Activated CD8-positive, alpha-beta memory T cell treated with anti-CD3 and anti-CD28 coated beads for 48 hours (primary cell): ENCODE measurements at regions not wholly inside any gene's neighbourhood (a gene's known extent, or its start where the extent isn't known, plus 50 kb on each side); places are given as distances from the start of the nearest gene placed in this dataset.
"Not testable (repeated sequence)": the region's sequence is repeated elsewhere in the genome, so short reads cannot be mapped to it uniquely, and the experiment has no call there.

Source experiments
- DNase-seq, 3 experiments: peaks; one replicate each; pipeline ENCODE4 v3.0.0-alpha.2; 2020; ENCODE audit warnings: low read depth in 2 of 3, low spot score in 2 of 3

DNA sequence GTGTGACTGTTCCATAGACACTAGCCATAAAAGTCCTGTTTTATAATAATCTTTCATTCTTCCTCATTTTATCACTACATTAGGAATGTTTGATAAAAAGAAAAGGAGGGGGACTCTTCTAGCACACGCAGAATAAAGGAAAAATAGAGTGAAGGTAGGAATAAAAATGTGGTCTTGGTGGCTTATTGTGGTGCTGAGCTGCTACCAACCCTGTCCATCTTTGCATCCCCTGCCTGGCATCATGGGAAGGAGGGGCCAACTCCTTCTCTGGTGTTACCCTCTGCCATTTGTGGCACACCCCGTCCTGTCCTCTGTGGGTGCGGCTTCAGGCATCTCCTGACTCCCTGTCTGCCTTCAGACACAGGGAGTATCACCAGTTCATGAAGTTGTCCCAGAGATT lies 104.9 kb upstream of the ZNF536 start:
- DNase-seq = no peak

DNA sequence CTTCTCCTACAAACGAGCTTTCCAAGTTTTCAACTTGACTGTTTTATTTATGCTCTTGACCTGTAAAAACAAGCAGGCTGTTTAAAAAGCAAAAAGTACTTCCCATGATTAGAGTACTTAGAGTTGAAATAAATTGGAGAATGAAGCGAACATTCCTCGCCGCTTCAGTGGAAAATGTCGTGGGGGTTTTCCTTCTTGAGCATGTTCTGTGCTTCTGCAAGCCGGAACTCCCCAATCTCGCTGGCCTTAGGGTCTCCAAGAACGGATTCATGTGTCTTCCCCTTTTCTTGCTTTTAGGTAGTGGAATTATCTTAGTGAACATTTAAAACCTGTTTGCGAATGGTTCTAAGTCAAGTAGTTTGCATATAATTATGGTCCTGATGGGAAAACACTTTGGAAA lies 103.6 kb upstream of the ZNF536 start:
- no peak for DNase-seq

DNA sequence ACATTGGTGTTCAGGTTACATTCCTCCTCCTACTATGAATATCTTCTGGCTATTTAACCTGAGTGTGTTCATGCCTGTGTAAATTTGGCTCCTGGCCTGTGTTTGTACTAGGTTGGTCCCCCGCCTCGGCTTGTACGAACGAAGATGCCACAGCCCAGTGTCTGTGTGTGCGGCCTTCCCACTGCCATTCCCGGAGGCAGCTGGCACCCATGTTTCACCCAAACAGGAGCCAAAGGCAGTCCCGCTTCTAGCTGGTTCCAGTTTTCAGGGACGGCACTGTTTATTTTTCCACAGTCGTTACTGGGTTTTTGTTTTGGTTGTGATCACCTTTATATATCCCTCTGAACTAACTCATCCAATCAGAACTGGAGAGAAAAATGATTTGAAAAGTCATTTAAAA lies 102.5 kb upstream of the ZNF536 start:
- no peak for DNase-seq

DNA sequence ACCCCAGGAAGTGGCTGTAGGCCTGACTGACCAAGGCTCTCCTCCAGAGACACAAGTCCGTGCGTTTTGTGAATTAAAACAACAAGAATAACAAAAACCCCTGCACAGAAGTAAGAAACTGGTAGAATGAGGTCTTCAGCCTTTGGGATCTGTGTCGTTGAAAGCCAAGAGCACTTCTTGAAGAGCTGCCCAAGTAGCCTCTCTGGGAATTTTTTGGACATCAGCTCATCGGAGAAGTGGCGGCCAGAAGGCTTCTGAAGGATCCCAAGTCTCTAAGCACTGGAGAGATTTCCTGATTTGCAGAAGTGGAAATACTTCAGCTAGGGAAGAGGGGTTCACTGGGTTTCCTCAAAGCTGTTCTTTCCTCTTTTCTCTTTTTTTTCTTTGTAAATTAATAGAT lies 100.4 kb upstream of the ZNF536 start:
- DNase-seq = no peak

DNA sequence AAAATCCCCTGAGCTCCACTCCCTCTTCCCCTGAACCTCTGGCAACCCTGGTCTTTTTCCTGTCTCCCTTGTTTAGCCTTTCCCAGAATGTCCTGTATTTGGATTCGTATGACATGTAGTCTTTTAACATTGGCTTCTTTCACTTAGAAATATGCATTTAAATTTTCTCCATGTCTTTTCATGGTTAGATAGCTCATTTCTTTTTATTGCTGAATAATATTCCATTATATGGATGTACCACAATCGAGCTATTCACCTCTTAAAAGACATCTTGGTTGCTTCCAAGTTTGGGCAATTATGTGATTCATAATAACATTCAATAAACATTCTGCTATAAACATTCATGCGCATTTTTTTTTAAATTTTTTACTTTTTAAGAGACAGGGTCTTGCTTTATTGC lies 99.6 kb upstream of the ZNF536 start:
- DNase-seq = no peak

DNA sequence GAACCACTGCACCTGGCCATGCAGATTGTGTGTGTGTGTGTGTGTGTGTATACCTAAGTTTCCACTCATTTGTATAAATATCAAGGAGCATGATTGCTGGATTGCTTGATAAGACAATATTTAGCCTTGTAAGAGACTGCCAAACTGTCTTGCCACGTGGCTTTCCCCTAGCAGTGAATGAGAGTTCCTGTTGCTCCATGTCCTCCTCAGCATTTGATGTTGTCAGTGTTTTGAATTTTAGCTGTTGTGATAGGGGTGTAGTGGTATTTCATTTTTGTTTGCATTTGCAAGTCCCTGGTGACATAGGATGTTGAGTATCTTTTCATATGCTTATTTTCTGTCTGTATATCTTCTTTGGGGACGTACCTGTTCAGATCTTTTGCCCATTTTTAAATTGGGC lies 99.0 kb upstream of the ZNF536 start:
- DNase-seq = no peak

DNA sequence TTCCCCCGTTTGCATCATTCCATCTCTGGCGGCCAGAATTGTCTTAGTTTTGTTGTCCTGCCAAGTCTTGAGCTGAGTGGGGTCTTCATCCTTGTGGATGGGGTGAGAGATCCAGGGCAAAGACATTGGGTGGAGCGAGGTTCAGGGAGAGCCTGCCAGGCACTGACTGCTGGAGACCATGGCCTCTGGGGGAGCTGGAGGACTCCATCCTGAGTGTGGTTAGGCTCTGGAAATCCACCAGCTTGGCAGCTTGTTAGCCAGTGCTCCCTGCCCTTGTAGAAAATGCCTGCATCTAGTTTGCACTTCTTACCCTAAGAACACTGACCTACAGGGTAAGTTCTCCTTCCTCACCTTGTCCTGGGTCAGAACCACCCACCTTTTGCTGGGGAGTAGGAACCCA lies 97.2 kb upstream of the ZNF536 start:
- DNase-seq = no peak

DNA sequence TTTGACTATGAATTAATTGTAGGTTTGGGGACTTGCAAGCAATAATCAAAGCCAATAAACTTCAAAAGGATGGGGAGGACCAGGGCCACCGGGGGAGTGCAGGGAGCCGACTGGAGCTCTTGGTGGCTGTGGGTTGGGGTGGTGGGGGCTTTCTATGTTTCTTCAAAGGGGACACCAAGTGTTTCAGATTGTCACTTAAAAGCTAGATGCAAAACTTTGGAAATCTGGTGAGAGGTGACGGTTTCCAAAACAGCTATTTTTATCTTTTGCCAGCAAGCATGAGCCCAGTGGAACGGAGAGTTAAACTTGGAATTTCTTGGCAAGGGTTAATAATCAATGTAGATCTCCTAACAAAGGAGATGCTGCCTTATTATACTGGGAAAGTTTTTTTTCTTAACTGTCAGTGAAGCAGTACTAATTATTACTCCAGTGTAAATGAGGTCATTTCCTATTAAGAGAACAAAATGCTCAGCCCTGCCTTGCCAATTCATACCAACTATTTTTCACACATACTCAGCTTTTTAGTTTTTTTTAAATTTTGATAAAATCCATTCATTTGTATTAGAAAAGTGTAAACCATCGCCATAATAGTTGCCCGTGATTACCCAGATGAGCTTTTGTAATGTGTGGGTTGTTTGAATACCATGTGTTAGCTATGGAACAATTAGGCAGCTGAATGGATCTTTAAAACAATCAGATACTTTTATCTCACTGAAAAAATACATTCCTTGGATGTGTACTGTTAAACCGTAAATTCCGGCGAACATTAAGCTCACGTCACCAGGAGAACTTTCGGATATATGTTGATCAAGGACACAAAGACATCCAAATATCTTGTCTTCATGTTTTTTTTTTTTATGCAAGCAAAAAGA lies 95.9 kb upstream of the ZNF536 start:
- no peak for DNase-seq

DNA sequence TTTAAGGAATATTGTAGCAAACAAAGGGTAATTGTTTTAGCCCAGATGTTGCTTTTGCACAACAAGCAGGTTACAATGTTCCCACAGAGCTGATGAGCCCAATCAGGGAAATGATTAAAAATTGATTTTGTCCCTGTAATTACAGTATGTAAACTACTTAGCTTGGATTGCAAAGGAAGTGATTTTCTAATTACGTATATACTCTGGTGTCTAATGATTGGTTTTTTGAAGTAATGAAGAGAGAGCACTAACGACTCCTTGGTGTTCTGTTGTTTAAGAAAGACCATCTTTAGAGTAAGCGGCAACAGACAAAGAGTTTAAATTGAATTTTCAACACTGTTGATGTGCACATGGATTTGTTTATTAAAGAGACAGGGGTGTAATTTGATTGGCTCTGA lies 95.3 kb upstream of the ZNF536 start:
- no peak for DNase-seq

DNA sequence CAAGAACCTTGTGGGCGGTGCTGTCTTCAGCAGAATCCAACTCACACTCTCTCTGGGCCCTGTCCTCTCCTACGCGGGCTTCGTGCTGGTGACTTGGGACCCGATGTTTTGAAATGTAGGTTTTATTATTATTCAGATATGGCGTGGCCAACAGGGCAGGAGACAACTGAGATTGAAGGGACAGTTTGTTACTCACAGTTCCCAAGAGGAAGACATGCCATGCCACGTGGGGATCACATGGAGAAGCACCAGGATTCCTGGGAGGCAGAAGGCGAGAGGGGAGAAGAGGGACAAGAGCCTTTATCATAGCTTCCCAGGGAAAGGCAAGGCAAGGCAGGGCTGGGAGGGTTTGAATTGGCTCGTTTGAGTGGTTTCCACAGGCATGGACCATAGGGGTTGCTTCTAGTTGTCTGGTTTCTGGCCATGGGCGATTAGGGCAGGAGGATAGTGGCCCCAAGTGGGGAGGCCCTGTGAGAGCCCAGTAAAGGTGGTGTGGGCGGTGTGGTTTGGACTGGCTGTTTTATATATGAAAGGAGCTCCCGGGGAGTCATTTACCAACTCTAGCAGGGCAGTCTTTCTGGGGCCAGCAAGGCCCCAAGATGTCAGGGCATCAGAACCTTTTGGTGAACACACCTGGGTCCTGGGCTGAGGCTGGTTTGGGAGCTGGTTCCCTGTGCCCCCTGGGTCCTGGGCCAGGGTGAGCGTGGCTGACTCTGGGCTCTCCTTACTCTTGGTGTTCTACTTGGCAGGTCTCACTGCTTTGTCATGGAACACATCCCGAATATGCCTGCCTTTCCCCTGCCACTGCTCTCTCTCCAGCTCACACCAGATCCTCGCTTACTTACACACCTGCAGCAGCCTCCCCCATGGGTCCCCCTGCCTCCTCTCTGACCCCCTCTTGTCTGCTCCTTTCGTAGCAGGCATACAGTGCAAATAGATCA lies 94.0 kb upstream of the ZNF536 start:
- DNase-seq = no peak

DNA sequence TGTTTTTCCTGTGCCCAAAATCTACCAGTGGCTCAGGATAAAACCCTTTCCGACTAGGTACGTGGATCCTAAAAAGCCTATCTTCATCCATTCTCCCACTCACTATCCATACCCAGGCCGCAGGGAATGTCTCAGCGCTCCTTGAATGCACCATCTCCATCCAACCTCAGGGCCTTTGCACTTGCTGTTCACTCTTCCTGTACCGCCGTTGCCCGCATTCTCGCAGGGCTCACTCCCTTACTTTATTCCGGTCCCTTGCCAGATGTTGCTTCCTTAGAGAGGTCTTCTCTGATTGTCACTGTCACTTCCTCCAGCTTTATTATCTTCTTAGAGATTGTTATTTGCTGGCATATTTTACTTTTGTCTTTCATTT lies 93.3 kb upstream of the ZNF536 start:
- DNase-seq = no peak

DNA sequence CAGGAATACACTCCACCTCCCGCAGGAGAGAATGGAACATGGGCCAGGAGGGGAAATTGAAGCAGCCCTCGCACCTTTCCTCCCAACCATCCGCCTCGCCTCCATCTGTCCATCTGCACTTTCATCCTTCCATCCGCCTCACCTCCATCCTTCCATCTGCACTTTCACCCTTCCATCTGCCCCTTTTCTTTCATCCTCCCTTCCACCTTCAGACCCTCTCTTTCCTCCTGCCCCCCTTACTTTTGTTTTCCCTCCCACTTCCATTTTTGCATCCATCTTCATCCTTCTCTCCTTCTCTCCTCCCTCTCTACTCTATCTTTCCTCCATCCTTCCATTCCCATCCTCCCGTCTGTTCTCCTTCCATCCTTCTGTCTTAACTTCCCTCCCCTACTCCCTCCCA lies 92.2 kb upstream of the ZNF536 start:
- DNase-seq = no peak

DNA sequence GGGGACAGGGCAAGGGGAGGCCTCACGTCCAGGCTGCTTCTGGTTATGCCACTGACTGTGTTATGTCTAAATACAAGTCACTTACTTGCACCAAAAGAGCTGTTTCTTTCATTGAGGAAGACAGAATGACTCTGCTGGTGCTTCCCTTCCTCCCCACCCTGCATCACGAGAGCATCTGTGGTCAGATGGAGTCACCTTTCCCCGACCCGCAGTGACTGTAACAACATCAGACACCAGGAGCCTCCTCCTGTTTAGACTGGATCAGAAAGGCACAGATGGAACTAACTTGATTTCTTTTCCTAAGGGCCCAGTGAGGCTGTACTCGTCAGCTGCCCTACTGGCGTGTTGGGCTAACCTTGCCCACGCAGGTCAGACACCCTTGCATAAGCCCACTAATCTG lies 90.3 kb upstream of the ZNF536 start:
- no peak for DNase-seq

DNA sequence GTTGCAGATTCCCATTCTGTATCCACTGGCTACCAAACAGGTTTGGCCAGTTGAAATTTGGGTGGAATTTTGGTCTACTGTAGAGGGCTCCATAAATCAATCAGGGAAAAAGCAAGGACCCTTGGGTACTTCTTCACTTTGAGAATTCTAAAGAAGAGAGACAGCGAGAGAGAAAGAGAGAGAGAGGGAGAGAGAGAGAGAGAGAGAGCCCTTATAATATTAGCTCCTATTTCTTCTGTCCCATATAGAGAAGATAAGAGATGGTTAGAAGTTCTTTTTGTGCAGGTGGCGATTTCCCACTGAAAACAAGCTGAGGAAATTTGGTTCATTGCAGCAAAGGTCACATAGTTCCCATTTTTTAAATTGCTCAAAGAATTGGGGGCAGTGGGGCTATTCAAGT lies 88.6 kb upstream of the ZNF536 start:
- DNase-seq = no peak

DNA sequence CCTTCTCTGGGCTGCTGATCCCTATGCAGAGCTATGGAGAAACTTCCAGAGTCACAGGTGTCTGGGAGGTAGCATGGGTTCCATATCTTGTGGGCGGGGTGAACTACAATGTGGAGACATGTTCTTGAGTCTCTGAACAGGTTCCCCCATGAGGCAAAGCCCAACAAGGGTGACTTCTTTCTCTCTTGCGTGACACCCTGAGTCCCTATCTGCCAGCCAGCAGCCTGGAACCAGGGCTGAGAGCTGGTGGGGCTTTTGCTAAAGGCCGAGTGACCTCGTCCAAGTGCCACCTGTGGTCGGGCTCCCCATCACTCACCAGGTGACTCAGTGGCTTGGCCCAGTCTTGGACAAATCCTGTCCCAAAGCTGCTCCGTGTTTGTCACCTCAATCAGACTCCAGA lies 88.0 kb upstream of the ZNF536 start:
- no peak for DNase-seq

DNA sequence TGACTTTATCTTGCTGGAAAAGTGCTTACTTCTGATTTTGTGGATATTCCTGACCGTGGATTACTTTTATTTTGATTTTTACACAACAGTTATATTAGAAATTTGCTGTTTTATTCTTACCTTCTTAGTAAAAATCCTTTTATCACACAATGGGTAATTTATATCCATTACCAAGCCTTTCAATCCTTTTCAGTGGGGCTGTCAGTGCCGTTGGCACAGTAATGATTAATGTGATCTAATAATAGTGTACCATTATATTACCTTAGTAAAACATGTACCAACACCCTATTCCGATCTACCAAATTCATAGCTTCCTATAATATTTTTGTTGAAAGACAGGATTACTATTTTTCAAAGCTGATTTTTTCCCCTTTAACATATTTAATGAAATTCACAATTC lies 87.3 kb upstream of the ZNF536 start:
- no peak for DNase-seq

DNA sequence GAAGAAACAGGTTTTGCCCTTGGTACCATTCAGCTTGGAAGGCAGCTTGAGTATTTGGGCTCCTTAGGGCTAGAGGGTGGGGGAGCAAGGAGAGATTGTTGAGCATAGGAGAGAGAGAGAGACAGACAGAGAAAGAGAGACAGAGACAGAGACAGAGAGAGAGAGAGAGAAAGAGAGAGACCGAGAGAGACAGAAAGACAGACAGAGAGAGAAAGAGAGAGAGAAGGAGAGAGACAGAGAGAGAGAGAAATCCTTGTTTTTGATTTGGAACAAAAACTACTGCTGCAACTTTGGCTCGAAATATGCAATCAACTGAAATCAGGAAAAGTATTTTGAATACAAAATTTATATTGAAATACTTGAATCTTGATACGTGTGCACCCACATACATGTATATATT lies 85.8 kb upstream of the ZNF536 start:
- no peak for DNase-seq

DNA sequence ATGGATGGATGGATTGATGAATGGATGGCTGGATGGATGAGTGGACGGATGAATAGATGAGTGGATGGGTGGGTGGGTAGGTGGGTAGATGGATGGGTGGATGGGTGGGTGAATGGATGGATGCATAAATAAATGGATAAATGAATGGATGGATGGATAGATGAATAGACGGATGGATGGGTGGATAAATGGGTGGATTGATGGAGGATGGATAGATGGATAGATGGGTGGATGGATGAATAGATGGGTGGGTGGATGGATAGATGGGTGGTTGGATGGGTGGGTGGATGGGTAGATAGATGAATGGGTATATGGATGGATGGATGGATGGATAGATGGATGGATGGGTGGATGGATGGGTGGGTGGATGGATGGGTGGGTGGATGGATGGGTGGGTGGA lies 84.9 kb upstream of the ZNF536 start:
- DNase-seq = no peak

DNA sequence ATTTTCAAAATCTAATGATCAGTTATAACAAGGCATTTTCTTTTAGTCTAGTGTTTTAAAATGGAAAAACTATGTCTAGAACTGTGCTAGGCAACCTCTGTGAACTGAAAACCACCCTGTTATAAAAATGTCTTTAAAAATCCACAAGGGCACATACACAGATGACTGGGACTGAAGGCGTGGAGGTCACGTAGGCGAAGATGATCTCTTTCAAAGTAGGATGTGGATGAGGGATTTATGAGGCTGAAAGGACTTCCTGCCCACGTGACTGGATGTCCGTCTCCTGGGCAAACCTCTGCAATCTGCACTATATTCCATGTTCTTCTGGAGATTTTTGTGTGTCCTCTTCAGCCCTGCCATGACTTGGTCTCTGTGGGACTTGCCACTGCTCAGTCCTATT lies 84.2 kb upstream of the ZNF536 start:
- DNase-seq = no peak

DNA sequence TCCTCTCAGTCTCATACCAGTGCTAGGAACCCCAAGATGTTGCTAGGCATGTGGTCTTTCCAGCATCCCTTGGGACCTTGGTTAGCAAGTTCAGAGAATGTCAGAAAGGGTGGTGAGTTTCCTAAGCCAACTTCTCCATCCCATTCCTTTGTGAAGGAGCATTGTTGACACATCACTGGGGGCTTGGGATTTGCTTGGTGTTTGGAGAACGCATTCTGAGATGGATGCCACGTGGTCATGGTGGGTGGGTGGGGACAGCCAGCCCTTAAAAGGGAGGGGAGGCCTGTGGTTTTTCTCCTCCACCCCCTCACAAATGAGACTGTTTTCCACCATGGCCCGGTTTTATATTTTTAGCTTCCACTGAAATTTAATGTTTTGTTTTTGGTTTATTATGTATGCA lies 83.3 kb upstream of the ZNF536 start:
- DNase-seq = no peak

DNA sequence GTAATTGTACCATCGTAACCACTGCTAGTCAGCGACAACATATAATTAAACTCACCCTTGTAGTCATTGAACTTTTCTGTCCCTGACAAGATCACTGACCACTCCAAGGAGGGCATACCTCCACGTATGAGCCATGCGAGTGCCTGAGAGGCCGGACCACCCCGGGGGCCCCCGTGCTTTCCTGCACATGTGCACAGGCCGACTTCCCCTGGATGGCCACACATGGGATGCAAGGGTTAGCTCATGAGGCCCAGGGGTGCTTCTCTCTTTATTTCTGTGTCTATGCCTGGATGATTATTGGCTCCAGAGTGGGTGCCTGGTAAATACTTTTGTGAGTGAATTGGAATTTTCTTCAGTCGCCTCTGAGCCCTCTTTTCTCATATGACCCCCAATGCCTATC lies 82.8 kb upstream of the ZNF536 start:
- no peak for DNase-seq

DNA sequence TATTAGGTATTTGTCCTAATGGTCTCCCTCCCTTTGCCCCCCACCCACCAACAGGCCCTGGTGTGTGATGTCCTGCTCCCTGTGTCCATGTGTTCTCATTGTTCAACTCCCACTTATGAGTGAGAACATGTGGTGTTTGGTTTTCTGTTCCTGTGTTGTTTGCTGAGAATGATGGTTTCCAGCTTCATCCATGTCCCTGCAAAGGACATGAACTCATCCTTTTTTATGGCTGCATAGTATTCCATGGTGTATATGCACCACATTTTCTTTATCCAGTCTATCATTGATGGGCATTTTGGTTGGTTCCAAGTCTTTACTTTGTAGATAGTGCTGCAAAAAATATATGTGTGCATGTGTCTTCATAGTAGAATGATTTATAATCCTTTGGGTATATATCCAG lies 81.4 kb upstream of the ZNF536 start:
- not testable (repeated sequence) for DNase-seq
